ENCODE measurements at regions not wholly inside any gene's neighbourhood (a gene's known extent, or its start where the extent isn't known, plus 50 kb on each side); places are given as distances from the start of the nearest gene placed in this dataset.

GRCh38 chrX:137425273-137425902, 140.5 kb upstream of the ZIC3 start:
- TF ChIP-seq CREB1 (IDR thresholded peaks at IDR 0.05; ENCODE audit: low read depth) = no peak
- no peak for TF ChIP-seq EGR1 (IDR thresholded peaks at IDR 0.05)
- no peak for TF ChIP-seq REST (IDR thresholded peaks at IDR 0.05; ENCODE audit: low read depth)

GRCh38 chrX:137424679-137425078, 141.2 kb upstream of the ZIC3 start:
- no peak for TF ChIP-seq CEBPB (IDR thresholded peaks at IDR 0.05)
- TF ChIP-seq TAF1 (IDR thresholded peaks at IDR 0.05; ENCODE audit: low read depth) = no peak
- no peak for TF ChIP-seq TCF12 (IDR thresholded peaks at IDR 0.05; ENCODE audit: low read depth)
- no peak for TF ChIP-seq TEAD4 (IDR thresholded peaks at IDR 0.05)
- TF ChIP-seq EGR1 (IDR thresholded peaks at IDR 0.05) = no peak
- TF ChIP-seq YY1 (IDR thresholded peaks at IDR 0.05; ENCODE audit: low read depth) = no peak
- no peak for TF ChIP-seq NFIC (IDR thresholded peaks at IDR 0.05)
- no peak for TF ChIP-seq MAX (IDR thresholded peaks at IDR 0.05)
- no peak for TF ChIP-seq RAD21 (IDR thresholded peaks at IDR 0.05; ENCODE audit: low read depth)
- no peak for TF ChIP-seq EP300 (IDR thresholded peaks at IDR 0.05; ENCODE audit: borderline replicate concordance)
- TF ChIP-seq CREB1 (IDR thresholded peaks at IDR 0.05; ENCODE audit: low read depth) = no peak
- TF ChIP-seq ZBTB7A (IDR thresholded peaks at IDR 0.05; ENCODE audit: low read depth) = no peak
- TF ChIP-seq FOXM1 (IDR thresholded peaks at IDR 0.05; ENCODE audit: borderline replicate concordance, low read depth) = no peak
- no peak for TF ChIP-seq REST (IDR thresholded peaks at IDR 0.05; ENCODE audit: low read depth)
- no peak for TF ChIP-seq USF1 (IDR thresholded peaks at IDR 0.05)

- TF ChIP-seq EGR1 (IDR thresholded peaks at IDR 0.05) = no peak
- TF ChIP-seq TCF12 (IDR thresholded peaks at IDR 0.05; ENCODE audit: low read depth) = no peak
- no peak for TF ChIP-seq USF1 (IDR thresholded peaks at IDR 0.05)
- TF ChIP-seq TEAD4 (IDR thresholded peaks at IDR 0.05) = no peak
- no peak for TF ChIP-seq NFIC (IDR thresholded peaks at IDR 0.05)
- no peak for TF ChIP-seq MAX (IDR thresholded peaks at IDR 0.05)
- no peak for TF ChIP-seq YY1 (IDR thresholded peaks at IDR 0.05; ENCODE audit: low read depth)
- TF ChIP-seq CREB1 (IDR thresholded peaks at IDR 0.05; ENCODE audit: low read depth) = no peak
- TF ChIP-seq RAD21 (IDR thresholded peaks at IDR 0.05; ENCODE audit: low read depth) = no peak
- TF ChIP-seq FOXM1 (IDR thresholded peaks at IDR 0.05; ENCODE audit: borderline replicate concordance, low read depth) = no peak
- no peak for TF ChIP-seq REST (IDR thresholded peaks at IDR 0.05; ENCODE audit: low read depth)
- no peak for TF ChIP-seq EP300 (IDR thresholded peaks at IDR 0.05; ENCODE audit: borderline replicate concordance)
- no peak for TF ChIP-seq TAF1 (IDR thresholded peaks at IDR 0.05; ENCODE audit: low read depth)
- no peak for TF ChIP-seq ZBTB7A (IDR thresholded peaks at IDR 0.05; ENCODE audit: low read depth)
These were observed 142.7 kb upstream of the ZIC3 start for GRCh38 chrX:137423241-137423640.

- no peak for TF ChIP-seq TCF12 (IDR thresholded peaks at IDR 0.05; ENCODE audit: low read depth)
- TF ChIP-seq REST (IDR thresholded peaks at IDR 0.05; ENCODE audit: low read depth) = no peak
- no peak for TF ChIP-seq RAD21 (IDR thresholded peaks at IDR 0.05; ENCODE audit: low read depth)
- no peak for TF ChIP-seq NFIC (IDR thresholded peaks at IDR 0.05)
- TF ChIP-seq EGR1 (IDR thresholded peaks at IDR 0.05) = no peak
- TF ChIP-seq TEAD4 (IDR thresholded peaks at IDR 0.05) = no peak
These were observed 147.8 kb upstream of the ZIC3 start for GRCh38 chrX:137418086-137418485.
